CD14-positive monocyte (primary cell): ENCODE measurements at regions not wholly inside any gene's neighbourhood (a gene's known extent, or its start where the extent isn't known, plus 50 kb on each side); places are given as distances from the start of the nearest gene placed in this dataset.

Experiments used
- DNase-seq, 3 donors: peaks; one replicate each; pipeline ENCODE4 v3.0.0-alpha.2; 2011 to 2022
- H2AFZ ChIP-seq: 2 replicates; pipeline ENCODE4 v1.6.0; 2012; ENCODE audit warnings: mild to moderate bottlenecking, low read depth, low read length, inconsistent platforms; ENCODE audit not compliant: insufficient read depth, poor library complexity, severe bottlenecking
- H3K27ac ChIP-seq, 2 donors: 1 replicate in 1 of 2; 2 replicates in 1 of 2; pipeline ENCODE4 v1.5.1; 2012 to 2013; ENCODE audit warnings: low read length in 2 of 2, control low read depth in 1 of 2, inconsistent platforms in 1 of 2, low read depth in 1 of 2, mild to moderate bottlenecking in 1 of 2
- H3K27me3 ChIP-seq, 2 donors: one replicate each; pipeline versions ENCODE4 v1.6.0 to v1.6.1; 2011 to 2013; ENCODE audit warnings: low read length in 2 of 2; ENCODE audit not compliant: control insufficient read depth in 2 of 2, insufficient read depth in 2 of 2
- H3K36me3 ChIP-seq, 2 donors: replicated peaks in 1 of 2; 1 replicate in 1 of 2; 2 replicates in 1 of 2; pipeline versions ENCODE4 v1.5.1 to v1.6.1; 2012 to 2013; ENCODE audit warnings: low read length in 2 of 2, control low read depth in 1 of 2, inconsistent platforms in 1 of 2, mild to moderate bottlenecking in 1 of 2; ENCODE audit not compliant: insufficient read depth in 2 of 2, control insufficient read depth in 1 of 2
- H3K4me1 ChIP-seq, 2 donors: 1 replicate in 1 of 2; 2 replicates in 1 of 2; pipeline versions ENCODE4 v1.5.1 to v1.6.1; 2012 to 2013; ENCODE audit warnings: low read length in 2 of 2, control low read depth in 1 of 2, inconsistent platforms in 1 of 2, mild to moderate bottlenecking in 1 of 2, moderate library complexity in 1 of 2; ENCODE audit not compliant: insufficient read depth in 2 of 2, control insufficient read depth in 1 of 2
- H3K4me2 ChIP-seq: replicated peaks from 2 replicates; pipeline ENCODE3; 2012; ENCODE audit warnings: low read length, moderate library complexity, mild to moderate bottlenecking; ENCODE audit not compliant: poor library complexity, severe bottlenecking; ENCODE audit errors: extremely low read depth
- H3K4me3 ChIP-seq, 3 experiments: fragments of 200-600 bp in 1 of 3; sonication (generic) in 1 of 3; replicated peaks in 1 of 3; 1 replicate in 2 of 3; 2 replicates in 1 of 3; pipeline ENCODE4 v1.5.1; 2011 to 2013; ENCODE audit warnings: low read length in 3 of 3, mild to moderate bottlenecking in 3 of 3, control low read depth in 2 of 3, low read depth in 2 of 3, inconsistent platforms in 1 of 3, moderate library complexity in 1 of 3
- H3K79me2 ChIP-seq: 2 replicates; pipeline ENCODE4 v1.6.0; 2012; ENCODE audit warnings: mild to moderate bottlenecking, control low read depth, inconsistent platforms, low read length, moderate library complexity; ENCODE audit not compliant: insufficient read depth
- H3K9ac ChIP-seq: 2 replicates; pipeline ENCODE4 v1.6.0; 2017; ENCODE audit warnings: low read length, mild to moderate bottlenecking; ENCODE audit not compliant: insufficient read depth, poor library complexity, severe bottlenecking
- H3K9me3 ChIP-seq, 2 donors: replicated peaks in 1 of 2; 1 replicate in 1 of 2; 2 replicates in 1 of 2; pipeline versions ENCODE4 v1.5.1 to v1.6.1; 2012 to 2013; ENCODE audit warnings: low read length in 2 of 2, control low read depth in 1 of 2; ENCODE audit not compliant: control insufficient read depth in 1 of 2, insufficient read depth in 1 of 2
- H4K20me1 ChIP-seq: 2 replicates; pipeline ENCODE4 v1.6.0; 2012; ENCODE audit warnings: mild to moderate bottlenecking, low read length, control low read depth, moderate library complexity; ENCODE audit not compliant: insufficient read depth
- H3K27ac Mint-ChIP-seq, 7 donors: one replicate each; pipeline ENCODE4 v1.8.0; 2020; ENCODE audit warnings: mild to moderate bottlenecking in 7 of 7, mixed read lengths in 7 of 7, moderate library complexity in 6 of 7, inconsistent platforms in 2 of 7
- H3K27me3 Mint-ChIP-seq, 3 donors: one replicate each; pipeline ENCODE4 v1.8.0; 2021 to 2022; ENCODE audit warnings: low read depth in 3 of 3, mild to moderate bottlenecking in 3 of 3, mixed read lengths in 3 of 3, moderate library complexity in 3 of 3, inconsistent platforms in 1 of 3
- H3K36me3 Mint-ChIP-seq, 2 donors: one replicate each; pipeline ENCODE4 v1.8.0; 2020; ENCODE audit warnings: mixed read lengths in 2 of 2, inconsistent platforms in 1 of 2, mild to moderate bottlenecking in 1 of 2
- H3K4me1 Mint-ChIP-seq: one replicate; pipeline ENCODE4 v1.8.0; 2020; ENCODE audit warnings: mild to moderate bottlenecking, mixed read lengths
- H3K4me3 Mint-ChIP-seq, 2 donors: one replicate each; pipeline ENCODE4 v1.8.0; 2020; ENCODE audit warnings: mild to moderate bottlenecking in 2 of 2, mixed read lengths in 2 of 2, moderate library complexity in 1 of 2
- H3K9me3 Mint-ChIP-seq, 7 donors: one replicate each; pipeline ENCODE4 v1.8.0; 2020 to 2022; ENCODE audit warnings: mixed read lengths in 7 of 7, mild to moderate bottlenecking in 6 of 7, moderate library complexity in 6 of 7, inconsistent platforms in 2 of 7
- CTCF ChIP-seq: fragments of 200-600 bp; IDR thresholded peaks from one replicate; pipeline ENCODE4 v1.8.0; 2022; ENCODE audit warnings: antibody characterized with exemption, mild to moderate bottlenecking
- WGBS: methylation state at CpG from one replicate; pipeline ENCODE4 v1.1.5; 2013; ENCODE audit warnings: missing lambda C conversion rate; ENCODE audit not compliant: insufficient coverage; 5-methylcytosine and 5-hydroxymethylcytosine counted together
- intact Hi-C, 2 donors: fragments of 100-400 bp; cut with micrococcal nuclease; formaldehyde crosslinking; loops; one replicate each; pipeline versions ENCODE4 v1.15.0 to v1.15.1; 2023

DNA sequence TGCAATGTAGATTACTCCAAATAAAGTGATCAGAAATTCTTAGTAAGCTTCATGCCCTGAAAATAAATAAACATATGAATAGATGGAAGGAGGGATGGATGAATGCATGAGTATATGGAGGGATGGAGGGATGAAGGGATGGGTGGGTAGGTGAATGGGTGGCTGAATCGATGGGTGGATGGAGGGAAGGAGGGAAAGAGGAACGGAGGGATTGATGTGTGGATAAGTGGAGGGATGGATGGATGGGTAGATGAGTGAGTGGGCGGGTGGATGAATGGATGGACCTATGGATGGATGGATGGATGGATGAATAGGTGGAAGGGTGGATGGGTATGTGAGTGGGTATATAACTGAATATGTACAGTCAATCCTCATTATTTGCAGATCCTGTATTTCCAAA lies 276.7 kb upstream of the ACVR2A start:
- no peak overlapping the region for H3K27ac Mint-ChIP-seq
- WGBS = 100% methylated on average over 2 of the region's 3 CpGs

DNA sequence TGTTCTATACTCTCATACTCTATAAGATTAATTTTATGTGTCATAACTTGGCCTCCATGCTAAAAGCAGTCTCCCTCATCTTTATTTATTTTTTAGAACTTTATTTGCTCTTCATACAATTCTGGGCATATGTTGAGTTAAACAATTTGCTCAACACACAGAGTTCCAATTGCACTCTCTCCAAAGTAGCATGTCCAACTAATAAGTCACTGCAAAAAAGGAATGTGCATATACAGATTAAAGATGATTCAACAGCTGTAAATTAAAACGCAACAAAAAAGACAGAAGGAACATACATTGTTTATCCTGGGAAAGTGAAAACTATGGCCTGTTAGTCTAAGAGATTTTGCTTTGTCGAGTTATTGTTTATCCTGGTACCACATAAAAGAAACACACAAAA lies 277.7 kb upstream of the ACVR2A start:
- no CpG with 5 or more reads among the region's 2 CpGs for WGBS
- intact Hi-C loops = loop anchor here (10.0 kb wide), 3 partner anchors 48 to 278 kb away; partner anchors contain the start of gene ACVR2A (in 1 of the 2)
- Histone ChIP-seq H3K36me3 (no peaks in the 10 kb centered on the region), H3K4me3 (no peak overlapping the region), H3K79me2 (no peaks in the 10 kb centered on the region), H3K27ac (no peak overlapping the region), H2AFZ (no peak overlapping the region), H3K27me3 (no peaks in the 10 kb centered on the region), H3K9me3 (peaks cover 4 to 6% of the 10 kb centered on the region in 2 donors), H4K20me1 (no peaks in the 10 kb centered on the region), H3K9ac (no peak overlapping the region), H3K4me2 (no peak overlapping the region), H3K4me1 (peaks cover 4 to 15% of the 10 kb centered on the region in 2 donors)
- peaks cover 4 to 13% (median 7%) of the 10 kb centered on the region in 7 donors for H3K9me3 Mint-ChIP-seq
- no peak overlapping the region for H3K27ac Mint-ChIP-seq
- no peak for DNase-seq
- no peak overlapping the region for H3K4me3 Mint-ChIP-seq
- TF ChIP-seq CTCF = no peak
- H3K36me3 Mint-ChIP-seq = peaks cover 0 to 4% of the 10 kb centered on the region in 2 donors
- no peaks in the 10 kb centered on the region for H3K27me3 Mint-ChIP-seq
- H3K4me1 Mint-ChIP-seq = peaks cover 9% of the 10 kb centered on the region

More for the DNA sequence above, 276.7 kb upstream of the ACVR2A start:
- H3K79me2 ChIP-seq = no peaks in the 10 kb centered on the region
- H3K9me3 ChIP-seq = peaks cover 4 to 6% of the 10 kb centered on the region in 2 donors
- H3K27me3 ChIP-seq = no peaks in the 10 kb centered on the region
- H3K36me3 ChIP-seq = no peaks in the 10 kb centered on the region
- peaks cover 0 to 4% of the 10 kb centered on the region in 2 donors for H3K36me3 Mint-ChIP-seq
- intact Hi-C loops = loop anchor here (10.0 kb wide), 3 partner anchors 47 to 277 kb away; partner anchors contain the start of gene ACVR2A (in 1 of the 2)
- no peak for TF ChIP-seq CTCF
- no peaks in the 10 kb centered on the region for H3K27me3 Mint-ChIP-seq
- no peak overlapping the region for H3K27ac ChIP-seq
- H3K9me3 Mint-ChIP-seq = peaks cover 4 to 10% (median 8%) of the 10 kb centered on the region in 7 donors
- H3K4me1 Mint-ChIP-seq = peaks cover 9% of the 10 kb centered on the region
- no peak overlapping the region for H3K4me3 ChIP-seq
- H3K4me2 ChIP-seq = no peak overlapping the region
- H2AFZ ChIP-seq = no peak overlapping the region
- H4K20me1 ChIP-seq = no peaks in the 10 kb centered on the region
- no peak for DNase-seq
- H3K4me3 Mint-ChIP-seq = no peak overlapping the region
- H3K4me1 ChIP-seq = peaks cover 4 to 13% of the 10 kb centered on the region in 2 donors
- H3K9ac ChIP-seq = no peak overlapping the region
